ENCODE measurements at regions not wholly inside any gene's neighbourhood (a gene's known extent, or its start where the extent isn't known, plus 50 kb on each side); places are given as distances from the start of the nearest gene placed in this dataset.

DNA sequence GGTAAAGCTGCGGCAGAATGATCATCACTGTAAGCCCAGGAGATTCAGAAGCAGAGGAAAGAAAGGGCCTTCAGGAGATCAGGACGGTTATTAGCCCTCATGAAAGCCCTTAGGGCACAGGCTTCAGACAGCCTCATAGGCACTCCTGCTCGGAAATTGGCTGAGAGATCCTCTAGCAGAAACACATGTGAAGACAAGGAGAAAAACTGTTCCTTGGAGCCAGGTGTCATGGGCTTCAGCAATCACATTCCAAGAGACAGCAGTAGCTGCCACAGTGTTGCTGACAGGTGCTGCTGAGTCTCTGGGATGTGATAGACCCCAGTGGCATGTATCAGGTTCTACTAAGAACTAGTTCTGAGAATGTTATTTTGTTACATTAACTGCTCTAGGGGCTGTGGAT lies 88.8 kb upstream of the DYRK2 start (continued):
- TF ChIP-seq CTCF (IDR thresholded peaks at IDR 0.05 in 2 of 3, conservative IDR thresholded peaks at IDR 0.05 in 1 of 3; ENCODE audit: borderline replicate concordance in 1 of 3, insufficient read depth in 1 of 3, low read depth in 2 of 3, low read length in 2 of 3) (no peak), CBX3 (IDR thresholded peaks at IDR 0.05; ENCODE audit: low read depth) (no peak), ZBTB33 (IDR thresholded peaks at IDR 0.05; ENCODE audit: extremely low read depth, insufficient replicate concordance, low read length) (no peak), RAD21 (IDR thresholded peaks at IDR 0.05; ENCODE audit: low read depth) (no peak)

DNA sequence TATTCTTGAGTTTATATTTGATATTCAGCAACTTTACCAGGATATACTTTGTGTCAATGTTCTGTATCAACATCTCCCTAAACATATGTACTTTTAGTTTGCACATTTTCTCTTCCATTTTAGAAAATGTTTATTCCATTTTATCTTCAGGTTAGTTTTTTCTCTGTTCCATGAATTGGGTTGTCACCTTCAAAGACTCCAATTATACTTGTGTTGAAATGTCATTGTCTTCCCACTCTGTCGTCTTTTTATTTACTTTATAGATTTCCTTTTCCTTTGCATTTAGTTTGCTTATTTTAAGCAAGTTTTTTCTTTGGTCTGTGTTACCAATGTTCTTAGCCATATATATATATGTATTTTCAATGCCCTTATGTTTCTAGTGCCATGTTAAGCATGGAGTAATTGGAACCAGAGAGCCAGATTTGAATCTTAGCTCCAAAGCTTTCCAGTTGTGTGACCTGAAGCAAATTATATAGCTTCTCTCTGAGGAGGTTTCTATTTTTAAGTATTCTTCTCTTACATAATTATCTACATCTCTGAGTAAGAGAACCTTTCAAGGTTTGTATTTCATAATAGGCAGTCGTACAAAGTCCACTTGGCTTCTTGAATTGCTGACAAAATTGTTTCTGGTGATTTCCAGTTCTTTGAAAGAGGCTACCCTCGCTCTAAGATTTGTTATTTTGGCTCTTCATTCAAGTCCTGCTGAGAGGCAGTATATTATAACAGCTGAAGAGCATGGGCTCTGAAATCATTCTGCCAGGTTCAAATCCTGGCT lies 85.8 kb upstream of the DYRK2 start:
- Histone ChIP-seq H3K36me3 (ENCODE audit: control insufficient read depth in 1 of 2, insufficient read depth in 2 of 2, low read length in 2 of 2) (no peaks in the 10 kb centered on the region), H3K4me3 (replicated peaks in 1 of 2; ENCODE audit: low read depth in 1 of 2, low read length in 2 of 2) (no peak overlapping the region), H3K4me1 (ENCODE audit: control insufficient read depth in 1 of 2, insufficient read depth in 2 of 2, low read length in 2 of 2) (no peaks in the 10 kb centered on the region), H4K20me1 (ENCODE audit: insufficient read depth) (no peaks in the 10 kb centered on the region), H3K79me2 (ENCODE audit: insufficient read depth, low read length) (no peaks in the 10 kb centered on the region), H3K9me3 (ENCODE audit: control insufficient read depth in 1 of 2, insufficient read depth in 1 of 2, low read depth in 1 of 2, low read length in 2 of 2) (no peaks in the 10 kb centered on the region; a peak in 1 of 4 replicates), H3K9me2 (ENCODE audit: insufficient read depth) (no peaks in the 10 kb centered on the region), H3K9ac (ENCODE audit: low read length) (no peak overlapping the region), H3K27ac (ENCODE audit: low read depth, low read length) (no peak overlapping the region), H3K4me2 (ENCODE audit: low read length) (no peak overlapping the region), H3K27me3 (ENCODE audit: insufficient read depth, low read length) (no peaks in the 10 kb centered on the region), H2AFZ (ENCODE audit: low read depth, low read length, poor library complexity, severe bottlenecking) (no peak overlapping the region)
- ChIA-PET CTCF (no interaction called here), RAD21 (ENCODE audit: low non-redundant PET in 1 of 2, low total read pairs in 2 of 2, uncharacterized antibody in 2 of 2, unreplicated experiment in 2 of 2) (no interaction called here), POLR2A (no interaction called here)
- no peak for TF ChIP-seq EZH2 (IDR thresholded peaks at IDR 0.05)
- no peak for TF ChIP-seq YY1 (IDR thresholded peaks at IDR 0.05; ENCODE audit: extremely low read depth, insufficient replicate concordance, low read depth, low read length)
- TF ChIP-seq ELF1 (IDR thresholded peaks at IDR 0.05; ENCODE audit: borderline replicate concordance, low read depth), result no peak
- no peak for TF ChIP-seq ZFX (IDR thresholded peaks at IDR 0.05)
- no peak for TF ChIP-seq FOSL1 (IDR thresholded peaks at IDR 0.05; ENCODE audit: low read depth)
- no peak for TF ChIP-seq ZNF274 (IDR thresholded peaks at IDR 0.05; ENCODE audit: low read depth, low read length)
- no peak for TF ChIP-seq CTCF (IDR thresholded peaks at IDR 0.05 in 2 of 3, conservative IDR thresholded peaks at IDR 0.05 in 1 of 3; ENCODE audit: borderline replicate concordance in 1 of 3, insufficient read depth in 1 of 3, low read depth in 2 of 3, low read length in 2 of 3)
- TF ChIP-seq CBX3 (IDR thresholded peaks at IDR 0.05; ENCODE audit: low read depth), result no peak
- TF ChIP-seq SP1 (IDR thresholded peaks at IDR 0.05; ENCODE audit: low read depth), result no peak
- no peak for TF ChIP-seq JUND (IDR thresholded peaks at IDR 0.05)
- no peak for TF ChIP-seq ZBTB33 (IDR thresholded peaks at IDR 0.05; ENCODE audit: extremely low read depth, insufficient replicate concordance, low read length)
- no TSS peak for BruUV-seq (replicated peaks)
- DNase-seq (ENCODE audit: low read depth, low spot score) (no peak), ATAC-seq (no peak)
- intact Hi-C loops (cut with micrococcal nuclease), result no loop called here
